Fibroblast of mammary gland (primary cell): ENCODE measurements at regions not wholly inside any gene's neighbourhood (a gene's known extent, or its start where the extent isn't known, plus 50 kb on each side); places are given as distances from the start of the nearest gene placed in this dataset.
"Not testable (repeated sequence)": the region's sequence is repeated elsewhere in the genome, so short reads cannot be mapped to it uniquely, and the experiment has no call there.

Source experiments
- DNase-seq: peaks from one replicate; pipeline ENCODE4 v3.0.0-alpha.2; 2010; ENCODE audit warnings: low read depth
- H3K4me3 ChIP-seq: 2 replicates; pipeline ENCODE4 v1.5.1; 2011; ENCODE audit warnings: low read depth, mild to moderate bottlenecking, low read length, moderate library complexity; ENCODE audit not compliant: control insufficient read depth

- DNase-seq, H3K4me3 ChIP-seq: not testable (repeated sequence)
These were observed 118.7 kb upstream of the HMX1 start for GRCh38 chr4:8990341-8990740.

DNA sequence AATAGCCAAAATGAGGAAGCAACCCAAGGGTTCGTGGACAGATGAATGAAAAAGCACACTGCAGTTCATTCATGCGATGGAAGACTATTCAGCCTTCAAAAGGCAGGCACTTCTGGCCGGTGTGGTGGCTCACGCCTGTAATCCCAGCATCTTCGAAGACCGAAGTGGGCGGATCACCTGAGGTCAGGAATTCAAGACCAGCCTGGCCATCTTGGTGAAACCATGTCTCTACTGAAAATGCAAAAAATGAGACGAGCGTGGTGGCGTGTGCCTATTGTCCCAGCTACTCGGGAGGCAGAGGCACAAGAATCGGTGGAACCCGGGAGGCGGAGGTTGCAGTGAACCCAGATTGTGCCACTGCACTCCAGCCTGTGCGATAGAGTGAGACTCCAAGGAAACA, 114.1 kb upstream of the HMX1 start:
- not testable (repeated sequence) for DNase-seq, H3K4me3 ChIP-seq

- not testable (repeated sequence) for DNase-seq
These were observed 113.0 kb upstream of the HMX1 start for GRCh38 chr4:8984641-8985040.

GRCh38 chr4:8983921-8984320, 112.3 kb upstream of the HMX1 start:
- H3K4me3 ChIP-seq, DNase-seq: not testable (repeated sequence)

More at GRCh38 chr4:8984641-8985040, 113.0 kb upstream of the HMX1 start:
- H3K4me3 ChIP-seq: not testable (repeated sequence)

- not testable (repeated sequence) for H3K4me3 ChIP-seq, DNase-seq
These were observed 105.0 kb upstream of the HMX1 start for GRCh38 chr4:8976466-8977128.

DNA sequence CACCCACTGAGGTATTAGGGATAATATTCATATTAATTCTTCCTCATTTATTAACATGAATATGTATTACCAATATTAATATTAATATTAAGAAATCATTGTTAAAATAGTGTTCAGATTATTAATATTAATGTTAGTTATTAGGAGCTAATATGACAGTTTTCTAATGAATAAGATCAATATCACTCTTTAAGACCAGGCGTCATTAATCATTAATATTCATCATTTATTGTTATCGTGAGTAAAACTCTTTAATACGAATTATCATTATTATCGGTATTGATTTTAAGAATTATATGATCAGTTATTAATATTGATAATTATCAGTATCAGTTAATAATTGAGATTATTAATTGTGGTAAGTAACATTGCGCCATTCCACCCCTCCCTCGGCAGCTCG, 101.0 kb upstream of the HMX1 start:
- H3K4me3 ChIP-seq, DNase-seq: not testable (repeated sequence)

DNA sequence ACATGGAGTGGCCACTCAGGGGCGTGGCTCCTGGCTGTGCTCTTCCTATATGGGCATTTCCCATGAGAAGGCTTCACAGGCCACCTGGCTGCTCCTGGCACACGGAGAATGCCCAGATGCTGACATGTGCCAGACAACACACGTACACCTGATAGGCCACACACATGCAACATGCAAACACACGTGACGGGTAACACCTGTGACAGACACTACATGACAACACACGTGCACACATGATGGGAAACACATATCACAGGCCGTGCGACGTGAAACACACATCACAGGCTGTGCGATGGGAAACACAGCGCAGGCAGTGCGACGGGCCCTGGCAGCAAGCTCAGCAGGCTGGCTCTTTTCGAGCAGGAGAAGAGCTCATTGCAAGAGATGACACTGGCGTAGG, 94.3 kb upstream of the HMX1 start:
- not testable (repeated sequence) for DNase-seq, H3K4me3 ChIP-seq

DNA sequence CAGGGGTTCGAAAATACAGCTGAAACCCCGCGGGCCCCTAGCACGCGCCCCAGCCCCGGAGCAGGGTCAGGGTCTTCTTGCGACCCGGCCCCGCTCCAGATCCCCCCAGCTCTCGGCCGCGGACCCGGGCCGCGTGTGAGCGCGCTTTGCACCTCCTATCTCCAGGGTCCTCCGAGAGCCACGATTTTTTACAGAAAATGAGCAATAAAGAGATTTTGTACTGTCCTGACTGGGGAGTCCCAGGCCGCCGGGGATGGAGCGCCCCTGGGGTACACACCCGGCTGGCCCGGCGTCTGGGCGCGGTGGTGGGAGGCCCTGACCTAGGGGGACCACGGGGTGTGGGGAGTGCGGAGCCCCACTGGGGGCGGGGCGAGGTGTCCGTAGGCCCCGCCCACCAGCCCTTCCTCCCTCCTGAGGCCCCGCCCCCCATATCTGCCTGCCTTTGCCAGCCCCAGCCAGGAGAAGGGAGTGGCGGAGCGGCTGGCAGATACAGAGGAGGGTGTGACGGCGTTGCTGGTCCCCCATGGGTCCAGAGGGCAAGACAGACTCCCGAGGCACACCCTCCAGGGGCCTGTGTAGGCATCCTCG, 92.7 kb upstream of the HMX1 start:
- not testable (repeated sequence) for H3K4me3 ChIP-seq, DNase-seq

- not testable (repeated sequence) for H3K4me3 ChIP-seq, DNase-seq
These were observed 91.9 kb upstream of the HMX1 start for GRCh38 chr4:8963533-8963932.

DNA sequence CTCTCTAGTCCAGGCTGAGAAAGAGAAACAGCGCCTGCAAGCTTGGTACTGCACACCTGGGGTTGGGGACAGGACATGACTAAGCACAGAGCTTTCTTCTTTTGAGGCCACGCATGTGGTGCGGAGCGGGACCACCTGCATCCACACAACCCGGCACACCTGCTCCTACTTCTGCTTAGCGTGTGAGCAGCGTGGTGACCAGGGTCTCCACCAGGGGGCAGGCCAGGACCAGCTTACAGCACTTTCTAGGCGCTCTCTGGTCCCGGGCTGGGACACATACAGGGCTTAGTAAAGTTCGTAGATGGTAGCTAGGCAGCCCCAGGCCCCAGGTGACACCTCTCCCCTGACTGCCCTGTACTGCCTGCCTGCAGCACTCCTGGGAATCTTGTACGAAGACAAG, 89.7 kb upstream of the HMX1 start:
- peak; percentile 11 for DNase-seq
- not testable (repeated sequence) for H3K4me3 ChIP-seq

DNA sequence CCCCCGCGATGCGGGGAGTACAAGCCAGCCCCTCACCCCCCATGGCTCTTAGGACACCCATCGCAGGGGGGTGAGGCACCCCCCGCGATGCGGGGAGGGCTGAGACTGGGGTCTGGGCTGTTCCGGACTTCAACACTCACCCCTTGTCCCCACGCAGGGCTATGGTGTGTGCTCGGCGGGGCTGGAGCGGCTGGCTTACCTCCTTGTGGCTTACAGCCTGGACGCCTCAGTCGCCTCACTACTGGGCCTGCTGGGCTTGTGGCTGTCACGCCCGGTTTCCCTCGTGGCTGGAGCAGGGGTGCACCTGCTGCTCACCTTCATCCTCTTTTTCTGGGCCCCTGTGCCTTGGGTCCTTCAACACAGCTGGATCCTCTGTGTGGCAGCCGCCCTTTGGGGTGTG, 87.8 kb upstream of the HMX1 start:
- not testable (repeated sequence) for DNase-seq

GRCh38 chr4:8954001-8954400, 82.4 kb upstream of the HMX1 start:
- not testable (repeated sequence) for H3K4me3 ChIP-seq, DNase-seq

More for the DNA sequence above, 87.8 kb upstream of the HMX1 start:
- H3K4me3 ChIP-seq: not testable (repeated sequence)

GRCh38 chr4:8952791-8953190, 81.2 kb upstream of the HMX1 start:
- DNase-seq, H3K4me3 ChIP-seq: not testable (repeated sequence)

- not testable (repeated sequence) for DNase-seq
These were observed 80.5 kb upstream of the HMX1 start for GRCh38 chr4:8952109-8952508.

GRCh38 chr4:8945506-8945905, 73.9 kb upstream of the HMX1 start:
- DNase-seq, H3K4me3 ChIP-seq: not testable (repeated sequence)

More at GRCh38 chr4:8952109-8952508, 80.5 kb upstream of the HMX1 start:
- not testable (repeated sequence) for H3K4me3 ChIP-seq

GRCh38 chr4:8943367-8943766, 71.7 kb upstream of the HMX1 start:
- H3K4me3 ChIP-seq, DNase-seq: not testable (repeated sequence)

- DNase-seq, H3K4me3 ChIP-seq: not testable (repeated sequence)
These were observed 70.4 kb upstream of the HMX1 start for GRCh38 chr4:8942088-8942487.

- H3K4me3 ChIP-seq, DNase-seq: not testable (repeated sequence)
These were observed 69.8 kb upstream of the HMX1 start for GRCh38 chr4:8941492-8941805.
